NB4 (cell line): ENCODE measurements at regions not wholly inside any gene's neighbourhood (a gene's known extent, or its start where the extent isn't known, plus 50 kb on each side); places are given as distances from the start of the nearest gene placed in this dataset.

Experiments
- DNase-seq: peaks from one replicate; pipeline ENCODE4 v3.0.0; 2010; ENCODE audit warnings: low read depth
- H3K4me3 ChIP-seq: one replicate; pipeline ENCODE4 v1.5.1; 2011; ENCODE audit warnings: mild to moderate bottlenecking, low read depth, low read length, moderate library complexity
- MYC ChIP-seq: IDR thresholded peaks from 2 replicates; pipeline ENCODE4 v1.6.1; 2011; ENCODE audit warnings: low read depth, low read length
- POLR2A ChIP-seq: IDR thresholded peaks from 2 replicates; pipeline ENCODE4 v1.6.1; 2011; ENCODE audit warnings: mild to moderate bottlenecking; ENCODE audit not compliant: insufficient read length; ENCODE audit errors: extremely low read depth
- TF ChIP-seq, protein P1 (sequence below): IDR thresholded peaks from one replicate; pipeline ENCODE4 v1.5.1; 2012; ENCODE audit warnings: low read depth, low read length
- TF ChIP-seq, protein P2 (sequence below): IDR thresholded peaks from 2 replicates; pipeline ENCODE4 v1.6.1; 2011; ENCODE audit warnings: low read depth, low read length

- DNase-seq = no peak
- TF ChIP-seq POLR2A = no peak
- TF ChIP-seq, protein P1, sequence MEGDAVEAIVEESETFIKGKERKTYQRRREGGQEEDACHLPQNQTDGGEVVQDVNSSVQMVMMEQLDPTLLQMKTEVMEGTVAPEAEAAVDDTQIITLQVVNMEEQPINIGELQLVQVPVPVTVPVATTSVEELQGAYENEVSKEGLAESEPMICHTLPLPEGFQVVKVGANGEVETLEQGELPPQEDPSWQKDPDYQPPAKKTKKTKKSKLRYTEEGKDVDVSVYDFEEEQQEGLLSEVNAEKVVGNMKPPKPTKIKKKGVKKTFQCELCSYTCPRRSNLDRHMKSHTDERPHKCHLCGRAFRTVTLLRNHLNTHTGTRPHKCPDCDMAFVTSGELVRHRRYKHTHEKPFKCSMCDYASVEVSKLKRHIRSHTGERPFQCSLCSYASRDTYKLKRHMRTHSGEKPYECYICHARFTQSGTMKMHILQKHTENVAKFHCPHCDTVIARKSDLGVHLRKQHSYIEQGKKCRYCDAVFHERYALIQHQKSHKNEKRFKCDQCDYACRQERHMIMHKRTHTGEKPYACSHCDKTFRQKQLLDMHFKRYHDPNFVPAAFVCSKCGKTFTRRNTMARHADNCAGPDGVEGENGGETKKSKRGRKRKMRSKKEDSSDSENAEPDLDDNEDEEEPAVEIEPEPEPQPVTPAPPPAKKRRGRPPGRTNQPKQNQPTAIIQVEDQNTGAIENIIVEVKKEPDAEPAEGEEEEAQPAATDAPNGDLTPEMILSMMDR = no peak
- TF ChIP-seq MYC = no peak
- TF ChIP-seq, protein P2, sequence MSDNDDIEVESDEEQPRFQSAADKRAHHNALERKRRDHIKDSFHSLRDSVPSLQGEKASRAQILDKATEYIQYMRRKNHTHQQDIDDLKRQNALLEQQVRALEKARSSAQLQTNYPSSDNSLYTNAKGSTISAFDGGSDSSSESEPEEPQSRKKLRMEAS = no peak
- no peak overlapping the region for H3K4me3 ChIP-seq
Measured at GRCh38 chr3:132119531-132119930, 84.7 kb upstream of the CPNE4 start.

- H3K4me3 ChIP-seq = no peak overlapping the region
- no peak for DNase-seq
- TF ChIP-seq POLR2A (no peak), MYC (no peak)
- TF ChIP-seq, protein P2 = no peak
- TF ChIP-seq, protein P1 = no peak
Measured at GRCh38 chr3:132124096-132124495, 89.3 kb upstream of the CPNE4 start.

DNA sequence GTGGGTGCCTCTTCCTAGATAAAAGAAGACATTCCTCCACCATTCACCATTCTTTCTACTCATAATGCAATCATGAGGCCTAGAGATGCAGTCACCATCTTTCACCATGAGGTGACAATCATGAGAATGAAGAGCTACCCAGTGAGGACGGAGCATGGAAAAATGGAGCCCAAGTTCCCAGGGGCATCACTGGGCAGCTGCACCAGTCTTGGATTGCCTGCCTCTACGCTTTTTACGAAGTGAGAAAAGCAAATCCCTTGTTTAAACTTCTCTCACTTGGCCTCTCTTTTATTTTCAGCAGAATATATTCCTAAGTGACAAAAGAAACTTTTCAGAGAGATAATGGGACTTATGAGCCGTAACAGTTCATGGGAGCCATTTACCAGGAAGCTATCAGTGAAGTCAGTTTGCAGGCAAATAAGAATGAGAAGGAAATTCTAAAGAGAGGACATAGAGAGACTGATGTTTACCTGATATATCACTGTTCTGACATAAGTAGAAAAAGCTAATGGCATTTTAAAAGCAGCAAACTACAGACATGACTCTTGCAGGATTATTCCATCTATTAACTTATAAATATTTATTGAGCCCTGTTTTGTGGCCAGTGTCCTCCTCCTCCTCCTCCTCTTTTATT, 90.0 kb upstream of the CPNE4 start:
- H3K4me3 ChIP-seq = no peak overlapping the region
- no peak for DNase-seq
- TF ChIP-seq POLR2A = no peak
- TF ChIP-seq, protein P2 = no peak
- TF ChIP-seq, protein P1 = no peak
- no peak for TF ChIP-seq MYC

DNA sequence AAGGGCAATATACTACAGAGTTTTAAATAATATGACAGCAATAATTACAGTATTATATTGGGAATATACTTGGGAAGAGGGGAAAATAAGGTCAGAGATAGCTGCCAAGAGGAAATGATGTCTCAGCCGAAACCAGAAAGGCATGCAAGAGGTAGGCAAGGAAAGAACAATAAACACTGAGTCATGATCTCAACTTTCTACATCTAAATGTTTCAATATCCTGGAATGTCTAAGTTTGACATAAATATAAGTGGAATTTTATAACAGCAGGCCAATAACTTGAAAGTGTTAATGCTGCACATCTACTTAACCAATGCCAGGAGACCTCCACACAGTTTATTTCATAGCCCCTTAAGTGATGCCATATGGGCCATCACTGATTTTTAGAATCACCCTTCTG, 99.8 kb upstream of the CPNE4 start:
- TF ChIP-seq POLR2A = no peak
- TF ChIP-seq, protein P1 = no peak
- TF ChIP-seq, protein P2 = no peak
- TF ChIP-seq MYC = no peak
- no peak overlapping the region for H3K4me3 ChIP-seq
- DNase-seq = no peak

GRCh38 chr3:132135628-132136333, 101.0 kb upstream of the CPNE4 start:
- no peak for DNase-seq
- H3K4me3 ChIP-seq = no peak overlapping the region
- TF ChIP-seq, protein P2 = no peak
- TF ChIP-seq, protein P1 = no peak
- TF ChIP-seq MYC (no peak), POLR2A (no peak)
